ENCODE measurements at regions not wholly inside any gene's neighbourhood (a gene's known extent, or its start where the extent isn't known, plus 50 kb on each side); places are given as distances from the start of the nearest gene placed in this dataset.
A peak's percentile ranks its signal among the peaks of the same experiment; 100 is the strongest.
"Not testable (repeated sequence)": the region's sequence is repeated elsewhere in the genome, so short reads cannot be mapped to it uniquely, and the experiment has no call there.

GRCh38 chr6:115594891-115595290 is 465.8 kb downstream of the FRK start:
- ATAC-seq = no peak
- intact Hi-C loops (cut with DNase I) = no loop called here
- DNase-seq (ENCODE audit: missing footprints) = no peak

GRCh38 chr6:115592025-115592424 is 468.7 kb downstream of the FRK start:
- no peak for DNase-seq (ENCODE audit: missing footprints)
- intact Hi-C loops (cut with DNase I) = no loop called here

GRCh38 chr6:115589072-115589471 is 471.6 kb downstream of the FRK start:
- DNase-seq (ENCODE audit: missing footprints); ATAC-seq; intact Hi-C loops (cut with DNase I): not testable (repeated sequence)

More at GRCh38 chr6:115592025-115592424, 468.7 kb downstream of the FRK start:
- no peak for ATAC-seq

- no peak for ATAC-seq
Measured at GRCh38 chr6:115583290-115583689, 477.4 kb downstream of the FRK start.

GRCh38 chr6:115582386-115582785 is 478.3 kb downstream of the FRK start:
- DNase-seq (ENCODE audit: missing footprints) (no peak), ATAC-seq (no peak)
- intact Hi-C loops (cut with DNase I) = no loop called here

More at GRCh38 chr6:115583290-115583689, 477.4 kb downstream of the FRK start:
- DNase-seq (ENCODE audit: missing footprints) = no peak
- intact Hi-C loops (cut with DNase I) = no loop called here

- intact Hi-C loops (cut with DNase I); DNase-seq (ENCODE audit: missing footprints): not testable (repeated sequence)
Measured at GRCh38 chr6:115579565-115579964, 481.1 kb downstream of the FRK start.

GRCh38 chr6:115577270-115577669 is 483.4 kb downstream of the FRK start:
- intact Hi-C loops (cut with DNase I) = no loop called here
- ATAC-seq (no peak), DNase-seq (ENCODE audit: missing footprints) (no peak)

More at GRCh38 chr6:115579565-115579964, 481.1 kb downstream of the FRK start:
- ATAC-seq = not testable (repeated sequence)

- intact Hi-C loops (cut with DNase I) = no loop called here
- no peak for DNase-seq (ENCODE audit: missing footprints)
- no peak for ATAC-seq
Measured at GRCh38 chr6:115575285-115575684, 485.4 kb downstream of the FRK start.

- ATAC-seq = no peak
- intact Hi-C loops (cut with DNase I) = no loop called here
- DNase-seq (ENCODE audit: missing footprints) = no peak
Measured at GRCh38 chr6:115573861-115574260, 486.8 kb downstream of the FRK start.

GRCh38 chr6:115570331-115570730 is 490.4 kb downstream of the FRK start:
- intact Hi-C loops (cut with DNase I) = no loop called here
- ATAC-seq (no peak), DNase-seq (ENCODE audit: missing footprints) (no peak)

- no peak for DNase-seq (ENCODE audit: missing footprints)
- intact Hi-C loops (cut with DNase I) = no loop called here
- no peak for ATAC-seq
Measured at GRCh38 chr6:115554060-115554459, 506.6 kb downstream of the FRK start.

- no peak for DNase-seq (ENCODE audit: missing footprints)
- intact Hi-C loops (cut with DNase I) = no loop called here
- ATAC-seq = no peak
Measured at GRCh38 chr6:115551527-115551926, 509.2 kb downstream of the FRK start.

GRCh38 chr6:115545672-115545986 is 515.1 kb downstream of the FRK start:
- ATAC-seq (no peak), DNase-seq (ENCODE audit: missing footprints) (no peak)
- intact Hi-C loops (cut with DNase I) = no loop called here

- DNase-seq (ENCODE audit: missing footprints) (peak; percentile 40), ATAC-seq (peak; percentile 91)
- intact Hi-C loops (cut with DNase I) = loop anchor here (5.0 kb wide), 1 partner anchor 798 kb away; no protein-coding TSS in a partner anchor
Measured at GRCh38 chr6:115544765-115545671, 515.7 kb downstream of the FRK start.

- no peak for ATAC-seq
- no peak for DNase-seq (ENCODE audit: missing footprints)
- intact Hi-C loops (cut with DNase I) = loop anchor here (5.0 kb wide), 1 partner anchor 793 kb away; no protein-coding TSS in a partner anchor
Measured at GRCh38 chr6:115540077-115540869, 520.4 kb downstream of the FRK start.

- ATAC-seq = no peak
- intact Hi-C loops (cut with DNase I) = no loop called here
- DNase-seq (ENCODE audit: missing footprints) = no peak
Measured at GRCh38 chr6:115539531-115539930, 521.2 kb downstream of the FRK start.

- intact Hi-C loops (cut with DNase I) = no loop called here
- DNase-seq (ENCODE audit: missing footprints) (no peak), ATAC-seq (no peak)
Measured at GRCh38 chr6:115524821-115525220, 535.9 kb downstream of the FRK start.

GRCh38 chr6:115521747-115522146 is 538.9 kb downstream of the FRK start:
- ATAC-seq; intact Hi-C loops (cut with DNase I); DNase-seq (ENCODE audit: missing footprints): not testable (repeated sequence)

- DNase-seq (ENCODE audit: missing footprints) = no peak
- ATAC-seq = no peak
- intact Hi-C loops (cut with DNase I) = no loop called here
Measured at GRCh38 chr6:115514656-115515055, 546.0 kb downstream of the FRK start.

GRCh38 chr6:115512923-115513322 is 547.8 kb downstream of the FRK start:
- ATAC-seq = no peak
- no peak for DNase-seq (ENCODE audit: missing footprints)
- intact Hi-C loops (cut with DNase I) = no loop called here
